Astrocyte (in vitro differentiated cells and primary cell): ENCODE measurements at regions not wholly inside any gene's neighbourhood (a gene's known extent, or its start where the extent isn't known, plus 50 kb on each side); places are given as distances from the start of the nearest gene placed in this dataset.

Source experiments
- DNase-seq: peaks from one replicate; pipeline ENCODE4 v3.0.0-alpha.2; 2010; ENCODE audit warnings: low read depth
- FAIRE-seq: peaks from 2 replicates; lab custom pipeline; 2011; peaks lifted over from hg19 to GRCh38; lab: Jason Lieb, UNC
- H2AFZ ChIP-seq: 2 replicates; pipeline ENCODE4 v1.6.0; 2012; ENCODE audit warnings: low read depth, low read length, inconsistent platforms
- H3K27ac ChIP-seq: 2 replicates; pipeline ENCODE4 v1.5.1; 2011; ENCODE audit warnings: low read depth, low read length, inconsistent platforms
- H3K27me3 ChIP-seq: 2 replicates; pipeline ENCODE4 v1.6.0; 2011; ENCODE audit warnings: low read length, inconsistent platforms; ENCODE audit not compliant: insufficient read depth
- H3K36me3 ChIP-seq: 2 replicates; pipeline ENCODE4 v1.5.1; 2011; ENCODE audit warnings: low read length, inconsistent platforms; ENCODE audit not compliant: insufficient read depth
- H3K4me1 ChIP-seq: 2 replicates; pipeline ENCODE4 v1.5.1; 2011; ENCODE audit warnings: low read length, inconsistent platforms; ENCODE audit not compliant: insufficient read depth
- H3K4me2 ChIP-seq: 2 replicates; pipeline ENCODE4 v1.6.0; 2012; ENCODE audit warnings: low read length, inconsistent platforms
- H3K4me3 ChIP-seq: 2 replicates; pipeline ENCODE4 v1.5.1; 2011; ENCODE audit warnings: low read depth, mild to moderate bottlenecking, low read length, inconsistent platforms; ENCODE audit not compliant: insufficient read depth
- H3K79me2 ChIP-seq: 2 replicates; pipeline ENCODE4 v1.6.0; 2012; ENCODE audit warnings: mild to moderate bottlenecking, low read length, inconsistent platforms; ENCODE audit not compliant: insufficient read depth
- H3K9ac ChIP-seq: 2 replicates; pipeline ENCODE4 v1.6.0; 2012; ENCODE audit warnings: mild to moderate bottlenecking, low read length, inconsistent platforms
- H3K9me3 ChIP-seq: 2 replicates; pipeline ENCODE4 v1.5.1; 2012; ENCODE audit warnings: low read depth, mild to moderate bottlenecking, low read length, inconsistent platforms; ENCODE audit not compliant: insufficient read depth
- H4K20me1 ChIP-seq: 2 replicates; pipeline ENCODE4 v1.6.0; 2012; ENCODE audit warnings: low read length, inconsistent platforms; ENCODE audit not compliant: insufficient read depth
- H3K27ac Mint-ChIP-seq: one replicate; pipeline ENCODE4 v1.8.0; 2021; ENCODE audit warnings: mild to moderate bottlenecking, mixed read lengths; ENCODE audit not compliant: unreplicated experiment
- H3K27me3 Mint-ChIP-seq: one replicate; pipeline ENCODE4 v1.8.0; 2021; ENCODE audit warnings: low read depth, mixed read lengths; ENCODE audit not compliant: unreplicated experiment
- H3K36me3 Mint-ChIP-seq: one replicate; pipeline ENCODE4 v1.8.0; 2021; ENCODE audit warnings: low read depth, mixed read lengths; ENCODE audit not compliant: unreplicated experiment
- H3K4me1 Mint-ChIP-seq: one replicate; pipeline ENCODE4 v1.8.0; 2021; ENCODE audit warnings: low read depth, mixed read lengths; ENCODE audit not compliant: unreplicated experiment
- H3K4me3 Mint-ChIP-seq: one replicate; pipeline ENCODE4 v1.8.0; 2021; ENCODE audit warnings: mild to moderate bottlenecking, moderate library complexity, mixed read lengths; ENCODE audit not compliant: unreplicated experiment
- H3K9me3 Mint-ChIP-seq: one replicate; pipeline ENCODE4 v1.8.0; 2021; ENCODE audit warnings: mild to moderate bottlenecking, mixed read lengths; ENCODE audit not compliant: unreplicated experiment
- CTCF ChIP-seq: IDR thresholded peaks from 2 replicates; pipeline ENCODE4 v1.5.1; 2011; ENCODE audit warnings: low read depth, mild to moderate bottlenecking, inconsistent platforms, low read length, moderate library complexity; ENCODE audit not compliant: insufficient read depth
- EZH2 ChIP-seq: IDR thresholded peaks from 2 replicates; pipeline ENCODE4 v1.6.1; 2012; ENCODE audit warnings: mild to moderate bottlenecking, low read length, inconsistent platforms; ENCODE audit not compliant: insufficient read depth

DNA sequence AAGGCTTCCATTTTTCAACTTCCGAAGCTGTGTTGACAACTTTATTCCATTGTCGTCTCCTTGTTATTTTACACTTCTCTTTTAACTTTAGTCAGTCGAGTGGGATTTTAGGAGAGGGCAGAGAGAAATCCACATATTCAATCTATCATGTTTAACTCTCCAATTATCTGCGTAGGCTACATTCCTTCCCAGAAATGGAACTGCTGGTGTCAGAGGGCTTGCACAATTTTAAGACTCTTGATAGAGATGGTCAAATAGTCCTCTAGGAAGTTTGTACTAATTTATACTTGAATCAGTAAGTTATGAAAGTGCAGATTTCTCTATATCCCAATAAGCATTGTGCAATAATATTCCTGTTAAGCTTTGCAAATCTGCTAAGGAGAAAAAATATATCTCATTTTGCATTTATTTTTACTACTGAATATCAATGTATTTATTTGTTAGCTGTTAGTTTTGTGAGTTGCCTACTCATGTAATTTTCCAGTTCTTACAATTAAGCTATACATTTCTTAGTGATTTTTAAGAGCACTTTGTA, 95.6 kb downstream of the CYP26B1 start:
- no peak overlapping the region for H3K27ac ChIP-seq
- TF ChIP-seq EZH2, result no peak
- no peak for TF ChIP-seq CTCF
- H3K27me3 ChIP-seq, result no peaks in the 10 kb centered on the region
- H3K9me3 ChIP-seq, result no peaks in the 10 kb centered on the region
- no peak for FAIRE-seq
- H3K4me1 ChIP-seq, result no peaks in the 10 kb centered on the region
- H3K9me3 Mint-ChIP-seq, result no peaks in the 10 kb centered on the region
- no peak overlapping the region for H3K4me3 Mint-ChIP-seq
- no peaks in the 10 kb centered on the region for H4K20me1 ChIP-seq
- no peak overlapping the region for H2AFZ ChIP-seq
- H3K79me2 ChIP-seq, result no peaks in the 10 kb centered on the region
- peaks cover 2% of the 10 kb centered on the region for H3K36me3 Mint-ChIP-seq
- no peaks in the 10 kb centered on the region for H3K27me3 Mint-ChIP-seq
- H3K36me3 ChIP-seq, result no peaks in the 10 kb centered on the region
- H3K4me1 Mint-ChIP-seq, result no peaks in the 10 kb centered on the region
- no peak overlapping the region for H3K4me3 ChIP-seq
- no peak overlapping the region for H3K9ac ChIP-seq
- H3K27ac Mint-ChIP-seq, result no peak overlapping the region
- no peak for DNase-seq
- no peak overlapping the region for H3K4me2 ChIP-seq

DNA sequence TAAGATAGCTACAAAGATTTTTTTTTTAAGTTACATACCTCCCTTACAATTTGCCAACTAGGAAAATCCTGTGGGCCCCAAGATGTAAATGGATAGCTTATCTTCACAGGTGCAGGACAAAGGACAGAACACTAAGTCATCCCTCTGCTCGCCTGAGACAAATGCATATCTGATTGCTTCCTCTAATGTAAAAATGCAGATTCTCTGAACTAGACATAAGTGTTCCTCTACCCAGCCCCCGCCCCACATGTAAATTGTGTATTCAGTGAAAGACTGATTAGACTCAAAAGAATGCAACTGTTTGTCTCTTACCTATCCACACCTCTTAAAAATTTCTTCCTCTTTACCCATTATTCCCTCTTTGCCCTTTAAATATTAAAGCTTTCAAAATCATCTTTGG, 96.5 kb downstream of the CYP26B1 start:
- Histone ChIP-seq H3K27ac (no peak overlapping the region), H3K27me3 (no peaks in the 10 kb centered on the region), H4K20me1 (no peaks in the 10 kb centered on the region), H3K36me3 (no peaks in the 10 kb centered on the region), H3K79me2 (no peaks in the 10 kb centered on the region), H3K9ac (no peak overlapping the region), H2AFZ (no peak overlapping the region), H3K4me3 (no peak overlapping the region), H3K4me2 (no peak overlapping the region), H3K9me3 (no peaks in the 10 kb centered on the region), H3K4me1 (no peaks in the 10 kb centered on the region)
- no peaks in the 10 kb centered on the region for H3K9me3 Mint-ChIP-seq
- DNase-seq, result no peak
- H3K27ac Mint-ChIP-seq, result no peak overlapping the region
- no peaks in the 10 kb centered on the region for H3K4me1 Mint-ChIP-seq
- H3K36me3 Mint-ChIP-seq, result no peaks in the 10 kb centered on the region
- no peak overlapping the region for H3K4me3 Mint-ChIP-seq
- no peak for TF ChIP-seq CTCF
- TF ChIP-seq EZH2, result no peak
- FAIRE-seq, result no peak
- no peaks in the 10 kb centered on the region for H3K27me3 Mint-ChIP-seq

DNA sequence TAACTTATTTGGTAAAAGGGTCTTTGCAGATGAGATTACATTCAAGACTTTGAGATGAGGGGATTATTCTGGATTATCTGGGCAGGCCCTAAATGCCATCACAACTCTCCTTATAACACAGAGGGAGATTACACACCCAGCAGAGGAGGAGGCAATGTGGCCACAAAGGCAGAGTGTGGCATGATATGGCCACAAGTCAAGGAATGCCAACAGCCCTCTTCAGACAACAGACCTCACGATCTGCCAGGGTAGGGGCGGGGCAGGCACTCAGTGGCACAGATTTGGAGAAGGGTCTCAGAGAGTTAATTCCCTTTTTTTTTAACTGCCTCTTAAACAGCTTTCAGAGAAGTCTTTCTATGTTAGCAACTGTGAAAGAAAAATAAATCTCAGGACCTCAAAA, 96.9 kb downstream of the CYP26B1 start:
- H3K27ac ChIP-seq, result no peak overlapping the region
- no peaks in the 10 kb centered on the region for H3K27me3 Mint-ChIP-seq
- no peak overlapping the region for H3K4me3 ChIP-seq
- no peaks in the 10 kb centered on the region for H3K27me3 ChIP-seq
- H3K9me3 ChIP-seq, result no peaks in the 10 kb centered on the region
- no peak for DNase-seq
- no peak for FAIRE-seq
- no peaks in the 10 kb centered on the region for H3K36me3 ChIP-seq
- no peak overlapping the region for H3K9ac ChIP-seq
- no peak overlapping the region for H3K4me2 ChIP-seq
- no peak overlapping the region for H3K27ac Mint-ChIP-seq
- H3K4me1 ChIP-seq, result no peaks in the 10 kb centered on the region
- no peaks in the 10 kb centered on the region for H3K9me3 Mint-ChIP-seq
- no peaks in the 10 kb centered on the region for H3K36me3 Mint-ChIP-seq
- H3K4me3 Mint-ChIP-seq, result no peak overlapping the region
- no peak overlapping the region for H2AFZ ChIP-seq
- TF ChIP-seq CTCF, result no peak
- TF ChIP-seq EZH2, result no peak
- H3K79me2 ChIP-seq, result no peaks in the 10 kb centered on the region
- H3K4me1 Mint-ChIP-seq, result no peaks in the 10 kb centered on the region
- no peaks in the 10 kb centered on the region for H4K20me1 ChIP-seq
